RWPE2 (cell line): ENCODE measurements at regions not wholly inside any gene's neighbourhood (a gene's known extent, or its start where the extent isn't known, plus 50 kb on each side); places are given as distances from the start of the nearest gene placed in this dataset.
"Not testable (repeated sequence)": the region's sequence is repeated elsewhere in the genome, so short reads cannot be mapped to it uniquely, and the experiment has no call there.

Experiments
- ATAC-seq: fragments of 200-7000 bp; cut with Tn5 transposase; 3 replicates; pipeline ENCODE4 v1.9.1; 2021; ENCODE audit warnings: low read depth
- DNase-seq: peaks from one replicate; pipeline ENCODE4 v3.0.0-alpha.2; 2020; ENCODE audit warnings: low spot score
- H3K27ac ChIP-seq: fragments of 450-650 bp; 2 replicates; pipeline ENCODE4 v1.5.1; 2017; ENCODE audit warnings: mild to moderate bottlenecking; ENCODE audit not compliant: poor library complexity, severe bottlenecking
- H3K27me3 ChIP-seq: fragments of 250-450 bp; sonication (Bioruptor Pico); 2 replicates; pipeline ENCODE4 v1.5.1; 2021; ENCODE audit warnings: mild to moderate bottlenecking, moderate library complexity; ENCODE audit not compliant: insufficient read depth, poor library complexity, severe bottlenecking
- H3K36me3 ChIP-seq: fragments of 250-450 bp; sonication (Bioruptor Pico); 2 replicates; pipeline ENCODE4 v1.5.1; 2020; ENCODE audit warnings: low read depth, mild to moderate bottlenecking, moderate library complexity
- H3K4me1 ChIP-seq: fragments of 250-450 bp; sonication (Bioruptor Pico); 2 replicates; pipeline ENCODE4 v1.5.1; 2021; ENCODE audit warnings: mild to moderate bottlenecking, moderate library complexity; ENCODE audit not compliant: insufficient read depth, poor library complexity, severe bottlenecking
- H3K4me3 ChIP-seq: fragments of 250-450 bp; sonication (Bioruptor Pico); 2 replicates; pipeline ENCODE4 v1.5.1; 2021; ENCODE audit warnings: mild to moderate bottlenecking, moderate library complexity; ENCODE audit not compliant: severe bottlenecking
- H3K9me3 ChIP-seq: fragments of 250-450 bp; sonication (Bioruptor Pico); 2 replicates; pipeline ENCODE4 v1.5.1; 2021; ENCODE audit warnings: mild to moderate bottlenecking, moderate library complexity; ENCODE audit not compliant: severe bottlenecking
- CTCF ChIP-seq: fragments of 450-650 bp; IDR thresholded peaks from one replicate; pipeline ENCODE4 v1.5.1; 2017; ENCODE audit warnings: mild to moderate bottlenecking, moderate library complexity; ENCODE audit not compliant: poor library complexity, severe bottlenecking

GRCh38 chr1:217048104-217048707 lies 325.0 kb upstream of the ESRRG start:
- H3K27me3 ChIP-seq: no peaks in the 10 kb centered on the region
- H3K27ac ChIP-seq: no peak overlapping the region
- H3K36me3 ChIP-seq: no peaks in the 10 kb centered on the region
- no peaks in the 10 kb centered on the region for H3K4me1 ChIP-seq
- DNase-seq (no peak), ATAC-seq (no peak)
- no peaks in the 10 kb centered on the region for H3K9me3 ChIP-seq
- H3K4me3 ChIP-seq: no peak overlapping the region
- no peak for TF ChIP-seq CTCF

GRCh38 chr1:217040711-217041455 lies 317.7 kb upstream of the ESRRG start:
- TF ChIP-seq CTCF: no peak
- Histone ChIP-seq H3K9me3 (no peaks in the 10 kb centered on the region), H3K36me3 (no peaks in the 10 kb centered on the region), H3K4me1 (no peaks in the 10 kb centered on the region), H3K27me3 (no peaks in the 10 kb centered on the region), H3K27ac (no peak overlapping the region), H3K4me3 (no peak overlapping the region)
- ATAC-seq: no peak
- DNase-seq: no peak

GRCh38 chr1:217039926-217040325 lies 316.7 kb upstream of the ESRRG start:
- Histone ChIP-seq H3K4me3 (no peak overlapping the region), H3K9me3 (no peaks in the 10 kb centered on the region), H3K4me1 (no peaks in the 10 kb centered on the region), H3K27ac (no peak overlapping the region), H3K27me3 (no peaks in the 10 kb centered on the region), H3K36me3 (no peaks in the 10 kb centered on the region)
- DNase-seq (no peak), ATAC-seq (no peak)
- TF ChIP-seq CTCF: no peak

- H3K27me3 ChIP-seq, H3K36me3 ChIP-seq, ATAC-seq, H3K27ac ChIP-seq, H3K4me3 ChIP-seq, DNase-seq, H3K9me3 ChIP-seq, H3K4me1 ChIP-seq: not testable (repeated sequence)
Observed at GRCh38 chr1:217039139-217039538, 315.9 kb upstream of the ESRRG start.

GRCh38 chr1:217036757-217037156 lies 313.5 kb upstream of the ESRRG start:
- TF ChIP-seq CTCF: no peak
- ATAC-seq (no peak), DNase-seq (no peak)
- no peaks in the 10 kb centered on the region for H3K27me3 ChIP-seq
- H3K27ac ChIP-seq: no peak overlapping the region
- H3K9me3 ChIP-seq: no peaks in the 10 kb centered on the region
- no peaks in the 10 kb centered on the region for H3K36me3 ChIP-seq
- H3K4me1 ChIP-seq: no peaks in the 10 kb centered on the region
- H3K4me3 ChIP-seq: no peak overlapping the region
